ENCODE measurements at regions not wholly inside any gene's neighbourhood (a gene's known extent, or its start where the extent isn't known, plus 50 kb on each side); places are given as distances from the start of the nearest gene placed in this dataset.

DNA sequence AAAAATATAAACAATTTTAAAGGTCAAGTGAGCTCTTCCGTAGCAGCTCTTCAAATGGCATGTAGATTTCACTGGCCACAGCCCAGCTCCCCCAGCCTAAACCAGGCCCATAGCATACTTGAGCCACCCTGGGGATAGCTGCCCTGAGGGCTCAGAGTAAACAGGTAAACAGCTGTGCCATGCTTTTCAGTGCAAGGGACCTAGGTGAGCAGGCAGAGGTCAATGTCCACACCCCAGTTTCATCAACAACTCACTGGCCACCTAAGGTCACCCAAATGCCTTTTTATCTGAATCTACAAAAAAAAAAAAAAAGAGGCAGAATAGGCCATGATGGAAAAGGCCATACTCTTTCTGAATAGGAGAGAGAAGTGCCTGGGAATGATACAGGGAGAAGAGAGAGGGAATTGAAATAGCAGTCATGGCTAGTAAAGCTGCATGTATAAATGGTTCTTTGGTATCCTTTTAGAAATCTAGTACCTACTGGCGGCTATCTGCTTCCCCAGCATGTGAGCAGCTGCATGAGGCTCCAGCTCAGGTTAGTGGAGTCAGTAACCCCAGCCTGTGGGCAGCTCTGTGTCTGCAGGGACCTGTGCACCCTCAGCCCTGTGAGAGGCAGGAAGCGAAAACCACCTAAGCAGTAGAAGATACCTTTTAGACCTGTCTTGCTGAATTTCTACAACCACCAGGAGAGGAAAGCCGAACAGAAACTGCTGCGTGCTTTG, 77.0 kb downstream of the FOXA2 start (continued):
- TF ChIP-seq, protein P1, sequence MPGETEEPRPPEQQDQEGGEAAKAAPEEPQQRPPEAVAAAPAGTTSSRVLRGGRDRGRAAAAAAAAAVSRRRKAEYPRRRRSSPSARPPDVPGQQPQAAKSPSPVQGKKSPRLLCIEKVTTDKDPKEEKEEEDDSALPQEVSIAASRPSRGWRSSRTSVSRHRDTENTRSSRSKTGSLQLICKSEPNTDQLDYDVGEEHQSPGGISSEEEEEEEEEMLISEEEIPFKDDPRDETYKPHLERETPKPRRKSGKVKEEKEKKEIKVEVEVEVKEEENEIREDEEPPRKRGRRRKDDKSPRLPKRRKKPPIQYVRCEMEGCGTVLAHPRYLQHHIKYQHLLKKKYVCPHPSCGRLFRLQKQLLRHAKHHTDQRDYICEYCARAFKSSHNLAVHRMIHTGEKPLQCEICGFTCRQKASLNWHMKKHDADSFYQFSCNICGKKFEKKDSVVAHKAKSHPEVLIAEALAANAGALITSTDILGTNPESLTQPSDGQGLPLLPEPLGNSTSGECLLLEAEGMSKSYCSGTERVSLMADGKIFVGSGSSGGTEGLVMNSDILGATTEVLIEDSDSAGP (CRISPR knock-in tag; IDR thresholded peaks at IDR 0.05; ENCODE audit: borderline replicate concordance), result peak; percentile 19
- TF ChIP-seq ZNF260 (CRISPR knock-in tag; IDR thresholded peaks at IDR 0.05; ENCODE audit: borderline replicate concordance, low read depth) (no peak), ZNF30 (CRISPR knock-in tag; IDR thresholded peaks at IDR 0.05) (no peak), XBP1 (CRISPR knock-in tag; IDR thresholded peaks at IDR 0.05) (no peak), ZNF264 (CRISPR knock-in tag; IDR thresholded peaks at IDR 0.05) (no peak), ZSCAN22 (CRISPR knock-in tag; IDR thresholded peaks at IDR 0.05) (no peak), ZSCAN20 (CRISPR knock-in tag; IDR thresholded peaks at IDR 0.05; ENCODE audit: borderline replicate concordance) (0 out of 2 replicates have a peak, but pooled peaks have one; percentile 41), ZFP36 (IDR thresholded peaks at IDR 0.05; ENCODE audit: borderline replicate concordance, low read depth, low read length, partially characterized antibody) (no peak), ZNF331 (CRISPR knock-in tag; IDR thresholded peaks at IDR 0.05) (peak; percentile 86; the same call in 1 of the 2 replicates), KDM1A (CRISPR knock-in tag; IDR thresholded peaks at IDR 0.05) (0 out of 2 replicates have a peak, but pooled peaks have one; percentile 21), BRD4 (CRISPR knock-in tag; IDR thresholded peaks at IDR 0.05) (peak; percentile 17), ZBTB42 (CRISPR knock-in tag; IDR thresholded peaks at IDR 0.05) (no peak), ZNF598 (CRISPR knock-in tag; IDR thresholded peaks at IDR 0.05; ENCODE audit: borderline replicate concordance) (no peak; the same call in 1 of the 2 replicates), NFRKB (IDR thresholded peaks at IDR 0.05) (no peak), ZNF205 (CRISPR knock-in tag; IDR thresholded peaks at IDR 0.05) (peak; percentile 81; the same call in 1 of the 2 replicates), ZFP36L1 (CRISPR knock-in tag; IDR thresholded peaks at IDR 0.05) (peak; percentile 91)
- TF ChIP-seq, protein P2, sequence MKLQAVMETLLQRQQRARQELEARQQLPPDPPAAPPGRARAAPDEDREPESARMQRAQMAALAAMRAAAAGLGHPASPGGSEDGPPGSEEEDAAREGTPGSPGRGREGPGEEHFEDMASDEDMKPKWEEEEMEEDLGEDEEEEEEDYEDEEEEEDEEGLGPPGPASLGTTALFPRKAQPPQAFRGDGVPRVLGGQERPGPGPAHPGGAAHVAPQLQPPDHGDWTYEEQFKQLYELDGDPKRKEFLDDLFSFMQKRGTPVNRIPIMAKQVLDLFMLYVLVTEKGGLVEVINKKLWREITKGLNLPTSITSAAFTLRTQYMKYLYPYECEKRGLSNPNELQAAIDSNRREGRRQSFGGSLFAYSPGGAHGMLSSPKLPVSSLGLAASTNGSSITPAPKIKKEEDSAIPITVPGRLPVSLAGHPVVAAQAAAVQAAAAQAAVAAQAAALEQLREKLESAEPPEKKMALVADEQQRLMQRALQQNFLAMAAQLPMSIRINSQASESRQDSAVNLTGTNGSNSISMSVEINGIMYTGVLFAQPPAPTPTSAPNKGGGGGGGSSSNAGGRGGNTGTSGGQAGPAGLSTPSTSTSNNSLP (IDR thresholded peaks at IDR 0.05; ENCODE audit: low read depth, low read length), result 0 out of 2 replicates have a peak, but pooled peaks have one; percentile 57
- TF ChIP-seq, protein P3, sequence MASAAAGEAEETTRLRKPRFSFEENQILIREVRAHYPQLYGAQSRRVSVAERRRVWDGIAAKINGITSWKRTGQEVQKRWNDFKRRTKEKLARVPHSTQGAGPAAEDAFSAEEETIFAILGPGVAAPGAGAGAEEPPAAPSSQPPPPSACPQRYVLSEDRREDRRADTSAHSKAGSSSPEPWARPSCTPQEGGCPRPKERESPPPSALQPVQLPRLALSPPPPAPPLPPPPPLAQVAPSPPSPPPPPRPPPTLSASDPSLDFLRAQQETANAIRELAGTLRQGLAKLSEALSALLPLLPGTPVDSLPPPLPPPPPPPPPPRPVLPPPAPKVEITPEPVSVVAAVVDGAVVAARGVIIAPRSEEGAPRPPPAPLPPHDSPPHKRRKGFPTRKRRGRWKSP (CRISPR knock-in tag; IDR thresholded peaks at IDR 0.05), result peak; percentile 58; the same call in 1 of the 2 replicates
- TF ChIP-seq, protein P4, sequence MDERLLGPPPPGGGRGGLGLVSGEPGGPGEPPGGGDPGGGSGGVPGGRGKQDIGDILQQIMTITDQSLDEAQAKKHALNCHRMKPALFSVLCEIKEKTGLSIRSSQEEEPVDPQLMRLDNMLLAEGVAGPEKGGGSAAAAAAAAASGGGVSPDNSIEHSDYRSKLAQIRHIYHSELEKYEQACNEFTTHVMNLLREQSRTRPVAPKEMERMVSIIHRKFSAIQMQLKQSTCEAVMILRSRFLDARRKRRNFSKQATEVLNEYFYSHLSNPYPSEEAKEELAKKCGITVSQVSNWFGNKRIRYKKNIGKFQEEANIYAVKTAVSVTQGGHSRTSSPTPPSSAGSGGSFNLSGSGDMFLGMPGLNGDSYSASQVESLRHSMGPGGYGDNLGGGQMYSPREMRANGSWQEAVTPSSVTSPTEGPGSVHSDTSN (CRISPR knock-in tag; IDR thresholded peaks at IDR 0.05), result no peak
- TF ChIP-seq, protein P5, sequence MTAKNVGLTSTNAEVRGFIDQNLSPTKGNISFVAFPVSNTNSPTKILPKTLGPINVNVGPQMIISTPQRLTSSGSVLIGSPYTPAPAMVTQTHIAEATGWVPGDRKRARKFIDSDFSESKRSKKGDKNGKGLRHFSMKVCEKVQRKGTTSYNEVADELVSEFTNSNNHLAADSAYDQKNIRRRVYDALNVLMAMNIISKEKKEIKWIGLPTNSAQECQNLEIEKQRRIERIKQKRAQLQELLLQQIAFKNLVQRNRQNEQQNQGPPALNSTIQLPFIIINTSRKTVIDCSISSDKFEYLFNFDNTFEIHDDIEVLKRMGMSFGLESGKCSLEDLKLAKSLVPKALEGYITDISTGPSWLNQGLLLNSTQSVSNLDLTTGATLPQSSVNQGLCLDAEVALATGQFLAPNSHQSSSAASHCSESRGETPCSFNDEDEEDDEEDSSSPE (CRISPR knock-in tag; IDR thresholded peaks at IDR 0.05), result peak; percentile 47; the same call in 1 of the 2 replicates
- TF ChIP-seq, protein P6, sequence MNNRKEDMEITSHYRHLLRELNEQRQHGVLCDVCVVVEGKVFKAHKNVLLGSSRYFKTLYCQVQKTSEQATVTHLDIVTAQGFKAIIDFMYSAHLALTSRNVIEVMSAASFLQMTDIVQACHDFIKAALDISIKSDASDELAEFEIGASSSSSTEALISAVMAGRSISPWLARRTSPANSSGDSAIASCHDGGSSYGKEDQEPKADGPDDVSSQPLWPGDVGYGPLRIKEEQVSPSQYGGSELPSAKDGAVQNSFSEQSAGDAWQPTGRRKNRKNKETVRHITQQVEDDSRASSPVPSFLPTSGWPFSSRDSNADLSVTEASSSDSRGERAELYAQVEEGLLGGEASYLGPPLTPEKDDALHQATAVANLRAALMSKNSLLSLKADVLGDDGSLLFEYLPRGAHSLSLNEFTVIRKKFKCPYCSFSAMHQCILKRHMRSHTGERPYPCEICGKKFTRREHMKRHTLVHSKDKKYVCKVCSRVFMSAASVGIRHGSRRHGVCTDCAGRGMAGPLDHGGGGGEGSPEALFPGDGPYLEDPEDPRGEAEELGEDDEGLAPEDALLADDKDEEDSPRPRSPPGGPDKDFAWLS (CRISPR knock-in tag; IDR thresholded peaks at IDR 0.05; ENCODE audit: borderline replicate concordance), result no peak

Data from HepG2 (cell line).